Fibroblast of skin of scalp (primary cell): ENCODE measurements at regions not wholly inside any gene's neighbourhood (a gene's known extent, or its start where the extent isn't known, plus 50 kb on each side); places are given as distances from the start of the nearest gene placed in this dataset.

Experiments used
- DNase-seq: peaks from one replicate; pipeline ENCODE4 v3.0.0-alpha.2; 2013

DNA sequence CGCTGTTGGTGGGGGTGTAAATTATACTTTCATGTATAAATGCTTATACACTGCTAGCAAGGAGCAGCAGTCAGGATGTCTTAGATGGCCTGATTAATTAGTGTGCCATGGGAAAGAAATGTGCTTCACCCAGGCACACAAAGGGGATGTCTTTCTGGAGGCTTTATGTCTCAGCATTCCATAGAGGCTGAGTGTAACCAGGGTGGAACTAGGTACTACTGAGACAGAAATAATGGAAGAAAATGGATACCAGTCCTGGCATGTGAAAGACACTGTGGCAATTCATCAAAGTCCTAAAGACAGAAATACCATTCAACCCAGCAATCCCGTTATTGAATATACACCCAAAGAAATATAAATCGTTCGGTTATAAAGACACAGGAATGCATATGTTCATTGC lies 52.5 kb downstream of the PF4 start:
- DNase-seq: no peak

DNA sequence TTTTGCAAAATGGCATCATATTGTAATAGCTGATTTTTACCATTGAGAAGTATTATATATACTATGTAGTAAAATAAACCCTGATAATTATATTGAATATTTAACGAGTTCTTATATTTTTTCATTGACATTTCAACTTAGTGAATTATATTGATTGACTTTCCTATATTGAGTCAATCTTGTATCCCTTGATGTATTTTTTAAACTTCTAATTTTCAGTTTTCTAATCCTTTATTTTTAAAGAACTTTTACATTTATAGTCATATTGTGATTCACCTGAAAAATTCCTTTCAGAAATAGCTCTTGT lies 54.4 kb downstream of the CXCL1 start:
- no peak for DNase-seq

DNA sequence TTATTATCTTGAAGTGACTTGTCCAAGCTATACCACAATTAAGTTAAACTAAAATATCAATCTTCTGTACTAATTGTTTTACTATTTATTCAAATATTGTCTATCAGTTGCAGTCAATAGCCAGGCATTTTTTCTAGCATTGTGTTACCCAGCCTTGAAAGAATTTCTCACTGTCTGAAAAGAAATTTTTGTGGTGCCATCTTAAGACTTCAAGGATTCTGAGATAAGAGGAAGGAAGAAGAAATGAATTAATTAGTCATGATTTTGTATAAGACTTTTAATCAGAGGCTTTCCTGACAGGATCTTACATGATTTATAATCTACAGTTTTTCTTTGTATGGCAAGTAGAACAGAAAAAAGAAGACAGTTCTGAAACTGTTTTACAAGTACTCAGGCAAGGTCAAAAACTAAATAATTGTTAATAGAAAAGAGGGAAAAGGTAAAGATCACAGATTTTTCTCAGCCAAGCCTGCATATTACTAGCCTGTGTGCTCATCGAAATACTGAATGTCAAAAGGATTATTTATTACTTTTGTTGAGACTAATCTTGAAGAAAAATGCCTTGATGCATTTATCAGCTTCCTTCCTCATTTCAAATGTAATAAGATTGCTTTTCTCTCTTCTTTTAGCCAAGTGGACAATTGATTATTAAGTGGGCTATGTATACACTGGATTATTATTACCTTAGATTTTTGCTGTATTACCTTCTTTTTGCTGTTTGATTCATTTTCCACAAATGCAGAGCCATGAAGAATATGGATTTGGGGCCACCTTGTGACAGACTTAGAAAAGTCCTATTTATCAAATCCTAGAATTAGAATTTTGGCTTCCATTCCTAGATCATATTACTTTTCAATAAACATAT lies 53.8 kb downstream of the CXCL1 start:
- DNase-seq: peak; percentile 65

DNA sequence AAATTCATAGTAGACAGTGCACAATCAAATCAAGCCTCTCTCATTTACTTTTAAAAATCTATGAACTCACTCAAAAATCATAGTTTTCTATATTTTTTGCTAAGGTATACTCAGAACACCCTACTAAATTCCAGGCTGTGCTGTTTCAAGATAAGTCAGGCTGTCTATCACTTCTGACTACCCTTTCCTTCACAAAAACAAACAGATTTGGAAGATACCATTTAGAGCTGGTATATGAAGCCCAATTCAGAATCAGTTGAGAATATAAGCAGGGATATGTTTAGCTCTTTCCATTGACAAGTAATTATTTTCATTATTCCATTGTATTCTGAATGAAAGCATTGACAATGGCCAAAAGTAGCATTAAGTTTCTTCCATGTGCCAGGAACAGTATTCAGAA lies 53.1 kb downstream of the CXCL1 start:
- DNase-seq: no peak
